T-helper 2 cell treated with Interferon-gamma antibody and Interleukin-4, amounts not matched to agents 5 μg/mL and 100 μg/mL, for 36 hours (primary cell): ENCODE measurements at regions not wholly inside any gene's neighbourhood (a gene's known extent, or its start where the extent isn't known, plus 50 kb on each side); places are given as distances from the start of the nearest gene placed in this dataset.

ENCODE experiments used
- DNase-seq: peaks from one replicate; pipeline ENCODE4 v3.0.0; 2021; ENCODE audit warnings: low spot score
- H3K27ac Mint-ChIP-seq: one replicate; pipeline ENCODE4 v1.8.0; 2021; ENCODE audit warnings: mild to moderate bottlenecking, mixed read lengths
- H3K27me3 Mint-ChIP-seq: one replicate; pipeline ENCODE4 v1.8.0; 2021; ENCODE audit warnings: low read depth, mixed read lengths
- H3K36me3 Mint-ChIP-seq: one replicate; pipeline ENCODE4 v1.8.0; 2021; ENCODE audit warnings: low read depth, mixed read lengths
- H3K4me1 Mint-ChIP-seq: one replicate; pipeline ENCODE4 v1.8.0; 2021; ENCODE audit warnings: low read depth, mixed read lengths
- H3K4me3 Mint-ChIP-seq: one replicate; pipeline ENCODE4 v1.8.0; 2022; ENCODE audit warnings: mild to moderate bottlenecking, moderate library complexity, mixed read lengths
- H3K9me3 Mint-ChIP-seq: one replicate; pipeline ENCODE4 v1.8.0; 2021; ENCODE audit warnings: mixed read lengths

DNA sequence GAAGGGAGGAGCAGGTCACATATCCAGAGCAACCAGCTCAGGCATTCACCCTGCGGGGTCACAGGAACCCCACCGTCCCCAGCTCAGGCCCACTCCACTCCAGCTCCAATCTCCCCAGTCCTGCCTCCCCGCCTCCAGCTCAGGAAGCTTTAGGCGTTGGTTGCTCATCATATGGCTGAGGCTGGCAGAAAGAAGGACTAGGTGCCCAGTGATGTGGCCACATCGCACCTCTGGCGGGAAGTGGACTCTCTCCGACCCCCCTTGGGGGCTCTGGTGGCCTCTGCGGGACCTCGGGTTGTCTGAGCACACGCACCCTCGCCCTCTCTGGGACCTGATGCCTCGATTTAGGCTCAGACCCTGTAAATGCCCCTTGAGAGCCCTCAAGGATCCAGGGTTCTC lies 187.7 kb downstream of the ZFP36L2 start:
- no peak for DNase-seq
- no peak overlapping the region for H3K4me3 Mint-ChIP-seq
- H3K36me3 Mint-ChIP-seq: no peaks in the 10 kb centered on the region
- H3K27me3 Mint-ChIP-seq: no peaks in the 10 kb centered on the region
- H3K4me1 Mint-ChIP-seq: no peaks in the 10 kb centered on the region
- H3K27ac Mint-ChIP-seq: no peak overlapping the region
- H3K9me3 Mint-ChIP-seq: no peaks in the 10 kb centered on the region

DNA sequence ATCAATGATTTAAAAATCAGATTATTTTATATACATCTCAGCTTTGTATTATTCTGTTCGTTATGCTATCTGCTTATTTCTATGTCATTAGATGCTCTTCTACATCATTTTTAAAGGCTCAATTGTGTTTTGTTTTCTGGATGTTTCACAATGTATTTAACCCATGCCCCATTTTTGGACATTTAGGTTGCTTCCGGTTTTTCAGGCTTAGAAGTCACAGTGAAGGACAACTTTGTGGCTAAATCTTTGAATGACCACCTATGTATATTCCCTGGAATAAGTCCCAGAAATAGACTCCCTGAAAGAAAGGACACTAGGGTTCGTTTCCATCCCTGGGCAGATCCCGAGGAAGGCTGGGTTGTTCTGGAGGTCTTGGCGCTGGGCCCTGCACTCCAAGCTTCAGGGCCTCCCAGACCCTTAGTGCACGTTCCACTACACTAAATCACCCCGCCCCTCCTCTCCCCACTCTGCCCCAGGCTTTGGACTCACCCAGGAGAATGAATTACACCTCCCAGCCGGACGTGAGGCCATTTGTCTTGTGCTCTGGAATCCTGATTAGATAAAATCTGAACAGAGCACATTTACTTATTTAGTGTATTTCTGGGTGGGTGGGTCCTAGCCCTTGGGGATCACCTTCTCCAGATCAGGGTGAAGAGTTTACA lies 188.2 kb downstream of the ZFP36L2 start:
- H3K4me3 Mint-ChIP-seq: no peak overlapping the region
- H3K27me3 Mint-ChIP-seq: no peaks in the 10 kb centered on the region
- H3K4me1 Mint-ChIP-seq: no peaks in the 10 kb centered on the region
- H3K36me3 Mint-ChIP-seq: no peaks in the 10 kb centered on the region
- H3K9me3 Mint-ChIP-seq: no peaks in the 10 kb centered on the region
- no peak for DNase-seq
- H3K27ac Mint-ChIP-seq: no peak overlapping the region

DNA sequence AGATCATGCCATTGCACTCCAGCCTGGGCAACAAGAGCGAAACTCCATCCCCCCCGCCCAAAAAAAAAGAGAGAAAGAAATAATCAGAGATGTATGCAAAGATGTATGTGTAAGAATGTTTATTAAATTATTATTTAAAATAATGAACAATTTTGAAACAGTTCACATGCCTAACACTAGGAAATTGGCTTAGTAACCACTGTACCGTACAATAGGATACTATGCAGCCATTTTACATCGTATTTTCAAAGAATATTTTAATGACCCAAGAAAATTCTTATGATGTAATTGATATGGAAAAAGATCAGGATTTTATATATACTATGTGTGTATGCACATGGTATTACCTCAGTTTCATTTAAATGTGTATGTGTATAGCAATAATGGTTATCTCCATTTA lies 190.5 kb downstream of the ZFP36L2 start:
- Mint-ChIP-seq H3K27me3 (peaks cover 3% of the 10 kb centered on the region), H3K4me3 (no peak overlapping the region), H3K4me1 (peaks cover 3% of the 10 kb centered on the region), H3K27ac (no peak overlapping the region), H3K9me3 (no peaks in the 10 kb centered on the region), H3K36me3 (no peaks in the 10 kb centered on the region)
- no peak for DNase-seq

DNA sequence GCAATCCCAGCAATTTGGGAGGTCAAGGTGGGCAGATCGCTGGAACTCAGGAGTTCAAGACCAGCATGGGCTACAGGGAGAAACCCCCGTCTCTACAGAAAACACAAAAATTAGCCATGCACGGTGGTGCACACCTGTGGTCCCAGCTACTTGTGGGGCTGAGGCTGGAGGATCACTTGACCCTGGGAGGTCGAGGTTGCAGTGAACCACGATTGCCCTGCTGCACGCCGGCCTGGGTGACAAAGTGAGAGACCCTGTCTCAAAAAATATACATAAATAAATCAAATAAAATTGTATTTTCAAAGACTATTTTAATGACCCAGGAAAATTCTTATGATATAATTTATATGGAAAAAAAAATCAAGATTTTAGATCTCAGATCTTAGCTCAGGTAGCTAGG lies 191.5 kb downstream of the ZFP36L2 start:
- peaks cover 3% of the 10 kb centered on the region for H3K4me1 Mint-ChIP-seq

DNA sequence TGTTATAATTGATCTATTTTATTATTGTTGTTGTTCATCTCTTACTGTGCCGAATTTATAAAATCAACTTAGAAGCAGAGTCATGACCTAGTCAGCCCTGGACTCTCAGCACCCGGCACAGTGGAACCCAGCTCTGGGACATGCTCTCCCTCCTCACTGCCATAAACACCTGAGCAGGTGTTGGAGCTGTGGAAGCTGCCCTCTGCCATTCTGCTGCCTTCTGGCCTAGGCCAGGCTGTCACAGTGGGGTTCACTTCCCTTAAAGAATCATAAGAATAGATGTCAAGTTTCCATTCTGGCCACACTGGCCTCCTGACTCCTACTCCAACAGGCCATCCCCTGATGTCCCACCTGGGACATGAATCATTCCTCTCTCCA lies 192.2 kb downstream of the ZFP36L2 start:
- Mint-ChIP-seq H3K4me3 (no peak overlapping the region), H3K27me3 (peaks cover 7% of the 10 kb centered on the region), H3K9me3 (no peaks in the 10 kb centered on the region), H3K27ac (no peak overlapping the region), H3K4me1 (peaks cover 3% of the 10 kb centered on the region), H3K36me3 (no peaks in the 10 kb centered on the region)
- DNase-seq: no peak

More for the DNA sequence above, 191.5 kb downstream of the ZFP36L2 start:
- H3K9me3 Mint-ChIP-seq: no peaks in the 10 kb centered on the region
- H3K27me3 Mint-ChIP-seq: peaks cover 3% of the 10 kb centered on the region
- no peaks in the 10 kb centered on the region for H3K36me3 Mint-ChIP-seq
- no peak for DNase-seq
- H3K27ac Mint-ChIP-seq: no peak overlapping the region
- no peak overlapping the region for H3K4me3 Mint-ChIP-seq

DNA sequence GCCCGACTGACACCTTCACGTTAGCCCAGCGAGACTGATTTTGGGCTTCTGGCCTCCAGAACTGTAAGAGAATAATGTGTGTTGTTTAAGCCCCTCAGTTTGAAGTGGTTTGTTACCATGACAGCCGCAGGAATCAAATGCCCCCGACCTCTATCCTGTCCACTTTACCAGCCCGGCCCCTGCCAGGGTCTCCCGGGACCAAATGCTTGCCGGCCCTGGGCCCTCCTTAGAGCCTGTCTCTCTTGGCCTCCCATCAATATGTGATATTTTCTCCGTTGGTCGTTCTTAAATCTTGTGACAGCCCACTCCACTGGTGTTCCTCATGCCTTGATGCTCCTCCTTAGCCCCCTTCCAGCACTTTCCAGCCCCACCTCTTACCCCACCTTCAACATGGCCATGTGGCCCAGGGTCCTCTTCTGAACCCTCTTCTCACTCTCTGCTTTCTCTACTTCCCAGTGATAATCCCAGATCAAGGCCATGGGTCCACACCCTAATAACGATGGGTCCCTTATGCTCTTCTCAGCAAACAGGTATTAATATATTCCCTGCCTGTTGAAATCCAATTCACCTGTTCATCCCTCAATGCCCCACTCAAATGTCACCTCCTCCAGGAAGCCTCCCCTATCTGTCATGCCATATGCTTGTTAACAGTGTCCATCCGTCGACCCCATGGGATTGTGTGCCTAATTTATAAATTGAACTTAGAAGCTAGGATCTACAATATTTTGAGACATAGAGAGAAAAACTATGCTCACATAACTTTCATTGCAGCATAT lies 192.8 kb downstream of the ZFP36L2 start:
- Mint-ChIP-seq H3K4me3 (no peak overlapping the region), H3K4me1 (peaks cover 3% of the 10 kb centered on the region), H3K36me3 (no peaks in the 10 kb centered on the region), H3K27me3 (peaks cover 7% of the 10 kb centered on the region), H3K27ac (no peak overlapping the region), H3K9me3 (no peaks in the 10 kb centered on the region)
- no peak for DNase-seq

DNA sequence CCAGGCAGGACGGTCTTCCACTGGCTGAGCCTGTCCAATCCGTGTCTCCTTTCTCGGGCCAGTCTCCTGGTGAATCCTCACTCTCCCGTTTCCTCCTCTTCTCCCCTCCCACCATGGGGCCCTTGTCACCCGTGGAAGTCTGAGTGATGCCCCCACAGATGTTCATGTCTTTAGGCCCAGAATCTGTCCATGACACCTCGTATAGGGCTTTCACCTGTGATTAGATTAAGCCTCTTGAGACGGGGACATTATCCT lies 193.5 kb downstream of the ZFP36L2 start:
- Mint-ChIP-seq H3K27me3 (peaks cover 7% of the 10 kb centered on the region), H3K27ac (peak overlapping the region; percentile 36), H3K36me3 (no peaks in the 10 kb centered on the region), H3K4me3 (no peak overlapping the region), H3K9me3 (no peaks in the 10 kb centered on the region), H3K4me1 (peaks cover 3% of the 10 kb centered on the region)
- DNase-seq: no peak

DNA sequence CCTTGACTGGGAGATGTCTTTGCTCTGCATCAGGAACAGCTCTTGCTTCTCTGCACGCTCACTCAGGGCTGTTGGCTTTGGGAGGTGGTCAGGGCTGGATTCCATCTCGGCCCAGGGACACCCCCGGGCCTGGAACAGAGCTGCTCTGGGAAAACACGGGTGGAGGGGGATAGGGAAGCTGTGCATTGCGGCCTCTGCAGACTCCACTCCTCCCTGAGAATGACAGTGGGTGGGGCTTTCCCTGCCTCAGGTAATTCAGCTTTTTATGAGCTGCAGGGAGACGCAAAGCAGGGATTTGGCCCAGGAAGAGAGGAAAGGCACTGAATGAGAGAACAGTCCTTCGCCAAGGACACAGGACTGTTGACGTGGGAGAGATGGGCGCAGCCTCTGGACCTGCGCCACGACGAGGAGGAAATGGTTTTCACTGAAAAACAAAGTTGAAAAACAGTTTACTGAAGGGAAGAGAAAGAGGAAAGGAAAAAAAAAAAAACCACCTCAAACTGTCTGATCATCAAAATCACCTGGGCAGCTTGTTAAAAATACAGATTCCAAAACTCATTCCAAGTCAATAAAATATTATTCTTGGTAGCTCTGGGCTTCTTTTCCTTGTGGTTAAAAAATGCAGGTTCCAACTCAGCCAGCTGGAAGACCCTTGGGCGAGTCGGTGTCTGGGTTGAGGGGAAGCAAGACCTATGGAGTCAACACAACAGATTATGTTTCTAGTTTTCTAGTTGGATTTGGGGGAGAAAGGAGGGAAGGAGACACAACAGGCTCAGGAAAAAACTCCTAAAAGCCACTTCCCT lies 194.0 kb downstream of the ZFP36L2 start:
- Mint-ChIP-seq H3K9me3 (no peaks in the 10 kb centered on the region), H3K27me3 (peaks cover 7% of the 10 kb centered on the region), H3K36me3 (no peaks in the 10 kb centered on the region), H3K4me3 (no peak overlapping the region), H3K27ac (no peak overlapping the region), H3K4me1 (peaks cover 3% of the 10 kb centered on the region)
- DNase-seq: no peak

DNA sequence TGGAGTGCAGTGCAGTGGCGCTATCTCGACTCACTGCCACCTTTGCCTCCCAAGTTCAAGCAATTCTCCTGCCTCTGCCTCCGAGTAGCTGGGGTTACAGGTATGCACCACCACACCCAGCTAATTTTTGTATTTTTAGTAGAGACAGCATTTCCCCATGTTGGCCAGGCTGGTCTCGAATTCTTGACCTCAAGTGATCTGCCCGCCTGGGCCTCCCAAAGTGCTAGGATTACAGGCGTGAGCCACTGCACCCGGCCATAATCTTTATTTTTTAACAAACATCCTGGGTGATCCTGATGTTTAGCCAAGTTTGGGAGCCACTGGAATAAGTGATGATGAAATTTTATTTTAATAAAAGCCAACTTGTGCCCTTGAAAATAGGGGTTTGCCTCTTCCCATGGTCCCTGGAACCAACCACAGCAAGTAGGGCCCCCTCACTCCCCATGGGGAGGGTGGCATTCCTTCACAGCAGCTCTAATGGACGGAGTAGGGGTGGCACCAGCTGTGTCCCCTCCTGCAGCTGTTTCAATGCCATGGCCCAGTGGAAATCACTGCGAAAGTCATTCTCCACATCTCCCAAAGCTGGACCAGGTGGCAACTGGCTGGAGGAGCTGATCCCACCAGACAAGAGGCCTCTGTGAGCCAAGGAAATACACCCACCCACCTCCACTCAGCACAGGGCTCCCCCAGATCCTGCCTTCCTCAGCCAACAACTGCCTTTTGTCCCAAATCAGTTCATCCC lies 194.8 kb downstream of the ZFP36L2 start:
- H3K4me3 Mint-ChIP-seq: no peak overlapping the region
- no peak overlapping the region for H3K27ac Mint-ChIP-seq
- peaks cover 3% of the 10 kb centered on the region for H3K4me1 Mint-ChIP-seq
- no peaks in the 10 kb centered on the region for H3K9me3 Mint-ChIP-seq
- peaks cover 7% of the 10 kb centered on the region for H3K27me3 Mint-ChIP-seq
- DNase-seq: no peak
- no peaks in the 10 kb centered on the region for H3K36me3 Mint-ChIP-seq

DNA sequence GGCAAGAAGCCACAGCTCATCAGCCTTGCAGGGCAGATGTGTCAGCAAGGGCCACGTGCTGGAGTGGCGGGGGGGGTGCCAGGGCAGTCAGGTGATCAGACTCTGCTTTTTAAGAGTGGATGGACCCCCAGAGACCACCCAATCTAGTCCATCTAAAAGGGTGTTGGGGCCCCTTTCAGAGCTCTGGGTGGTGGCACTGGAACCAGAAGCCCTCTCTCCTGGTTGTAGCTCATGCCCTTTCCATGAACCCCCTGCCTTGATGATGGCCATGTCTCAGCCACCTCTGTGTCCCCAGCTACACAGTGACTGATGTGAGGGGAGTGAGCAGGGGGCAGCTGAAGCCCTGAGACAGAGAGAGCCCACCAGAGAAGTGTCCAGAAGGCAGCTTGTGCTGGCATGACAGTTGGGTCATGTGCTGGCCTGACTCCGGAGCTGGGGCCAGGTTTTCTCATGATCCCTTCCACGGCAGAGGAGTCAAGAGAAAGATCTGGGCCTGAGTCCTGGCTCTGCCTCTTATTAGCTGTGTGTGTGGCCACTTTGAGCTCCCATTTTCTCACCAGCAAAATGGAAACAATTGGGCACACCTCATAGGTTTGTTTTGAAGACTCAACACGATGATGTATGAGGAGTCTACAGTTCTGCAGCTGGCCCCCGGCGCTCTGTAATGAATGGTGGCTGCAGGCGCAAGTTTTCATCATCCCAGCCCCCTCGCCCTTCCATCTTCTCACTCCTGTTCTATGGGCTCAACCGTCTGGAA lies 195.7 kb downstream of the ZFP36L2 start:
- H3K4me1 Mint-ChIP-seq: peaks cover 5% of the 10 kb centered on the region
- H3K36me3 Mint-ChIP-seq: no peaks in the 10 kb centered on the region
- no peak for DNase-seq
- H3K9me3 Mint-ChIP-seq: no peaks in the 10 kb centered on the region
- no peak overlapping the region for H3K27ac Mint-ChIP-seq
- H3K4me3 Mint-ChIP-seq: no peak overlapping the region
- peaks cover 7% of the 10 kb centered on the region for H3K27me3 Mint-ChIP-seq

DNA sequence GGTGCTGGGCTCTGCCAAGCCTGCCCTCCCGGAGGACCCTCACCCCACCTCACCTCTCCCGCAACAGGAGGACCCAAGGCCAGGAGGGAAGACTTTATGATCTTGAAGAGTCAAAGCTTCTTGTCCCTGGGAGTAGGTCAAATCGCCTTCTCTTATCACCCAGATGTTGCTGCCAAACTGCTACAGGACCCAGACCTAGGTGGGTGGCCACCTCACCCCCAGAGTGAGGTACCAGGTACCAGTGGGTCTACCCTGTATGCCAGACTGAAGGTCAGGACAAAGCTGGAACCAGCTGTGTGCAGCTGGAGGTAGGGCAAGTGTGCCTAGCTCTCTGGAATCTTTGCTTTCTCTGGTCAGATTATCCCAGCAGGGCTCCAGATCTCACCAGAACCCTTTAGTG lies 197.2 kb downstream of the ZFP36L2 start:
- Mint-ChIP-seq H3K27ac (no peak overlapping the region), H3K4me1 (peaks cover 5% of the 10 kb centered on the region), H3K27me3 (peaks cover 7% of the 10 kb centered on the region), H3K9me3 (no peaks in the 10 kb centered on the region), H3K36me3 (no peaks in the 10 kb centered on the region), H3K4me3 (no peak overlapping the region)
- DNase-seq: no peak

DNA sequence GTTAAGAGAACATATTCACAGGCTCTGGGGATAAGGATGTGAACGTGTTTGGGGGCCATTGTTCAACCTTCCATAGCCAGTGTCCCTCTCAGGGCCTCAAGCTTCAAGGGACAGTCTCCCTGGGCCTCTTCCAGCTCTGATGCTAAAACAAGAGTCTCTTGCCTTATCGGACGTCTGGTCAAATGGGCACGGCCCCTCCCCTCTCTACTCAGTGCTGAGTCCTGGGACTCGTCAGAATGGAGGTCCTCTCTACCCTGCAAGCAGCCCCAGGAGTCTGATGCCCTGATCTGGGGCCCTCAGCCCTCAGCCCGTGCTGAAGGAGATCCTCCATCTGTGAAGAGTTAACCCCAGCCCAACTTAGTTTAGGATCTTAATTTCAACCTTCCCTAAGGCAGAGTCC lies 198.2 kb downstream of the ZFP36L2 start:
- no peak for DNase-seq
- Mint-ChIP-seq H3K4me1 (peaks cover 5% of the 10 kb centered on the region), H3K4me3 (no peak overlapping the region), H3K27ac (no peak overlapping the region), H3K9me3 (no peaks in the 10 kb centered on the region), H3K36me3 (no peaks in the 10 kb centered on the region), H3K27me3 (peaks cover 7% of the 10 kb centered on the region)

DNA sequence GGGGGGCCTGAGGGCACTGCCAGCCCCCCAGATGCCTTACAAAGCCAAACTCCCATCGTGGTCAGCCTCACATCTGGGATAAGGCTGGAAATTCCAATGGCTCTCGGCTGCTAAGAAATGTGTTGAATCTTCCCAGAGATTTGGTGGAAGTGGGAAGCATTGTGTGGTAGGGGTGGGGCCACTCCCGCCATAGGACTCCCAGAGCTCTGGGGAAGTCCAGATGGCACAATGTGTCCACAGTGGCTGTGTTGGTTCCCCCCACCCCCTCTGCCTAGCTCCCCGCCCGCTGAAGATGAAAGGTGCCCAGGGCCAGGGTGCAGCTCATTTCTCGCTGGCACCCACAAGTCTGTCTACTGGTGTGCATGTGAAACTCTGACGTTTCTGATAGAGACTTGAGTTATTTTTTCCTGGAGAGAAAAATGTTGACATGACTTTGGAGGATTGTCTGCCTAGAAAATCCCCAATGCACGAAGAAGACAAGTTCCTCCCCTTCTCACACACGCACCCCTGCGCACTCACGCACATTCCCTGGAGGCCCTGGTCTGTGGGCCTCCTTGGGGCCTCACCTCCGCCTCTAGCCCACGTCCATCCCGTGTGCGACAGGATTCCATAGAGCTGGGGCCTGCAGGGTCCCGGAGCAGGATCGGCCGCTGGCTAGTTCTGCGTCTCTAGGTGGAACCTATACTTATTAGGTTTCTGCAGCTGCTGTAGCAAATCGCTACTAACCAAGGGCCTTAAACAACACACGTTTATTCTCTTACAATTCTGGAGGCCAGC lies 199.1 kb downstream of the ZFP36L2 start:
- peaks cover 3% of the 10 kb centered on the region for H3K4me1 Mint-ChIP-seq
- H3K36me3 Mint-ChIP-seq: no peaks in the 10 kb centered on the region
- no peak overlapping the region for H3K4me3 Mint-ChIP-seq
- H3K27me3 Mint-ChIP-seq: peaks cover 7% of the 10 kb centered on the region
- H3K9me3 Mint-ChIP-seq: peaks cover 6% of the 10 kb centered on the region
- H3K27ac Mint-ChIP-seq: no peak overlapping the region
- no peak for DNase-seq
